ENCODE measurements at regions not wholly inside any gene's neighbourhood (a gene's known extent, or its start where the extent isn't known, plus 50 kb on each side); places are given as distances from the start of the nearest gene placed in this dataset.
"Not testable (repeated sequence)": the region's sequence is repeated elsewhere in the genome, so short reads cannot be mapped to it uniquely, and the experiment has no call there.

GRCh38 chr7:125382401-125382800, 452.8 kb upstream of the POT1 start:
- no peak for DNase-seq (ENCODE audit: low read depth)

GRCh38 chr7:125375942-125376341, 446.3 kb upstream of the POT1 start:
- DNase-seq (ENCODE audit: low read depth): no peak

DNA sequence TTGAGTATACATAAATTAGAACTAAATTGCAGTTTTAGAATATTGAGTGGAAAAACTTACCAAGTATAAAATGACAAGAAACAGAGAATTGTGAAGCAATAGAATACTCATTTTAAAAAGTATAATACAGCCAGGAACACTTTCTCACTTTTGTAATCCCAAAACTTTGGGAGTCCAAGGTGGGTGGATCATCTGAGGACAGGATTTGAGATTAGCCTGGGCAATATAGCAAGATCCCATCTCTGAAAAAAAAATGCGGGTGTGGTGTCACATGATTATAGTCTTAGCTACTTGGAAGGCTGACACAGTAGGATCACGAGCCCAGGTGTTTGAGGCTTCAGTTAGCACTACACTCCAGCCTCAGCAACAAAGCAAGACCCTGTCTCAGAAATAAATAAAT, 440.9 kb upstream of the POT1 start:
- DNase-seq (ENCODE audit: low read depth): no peak

DNA sequence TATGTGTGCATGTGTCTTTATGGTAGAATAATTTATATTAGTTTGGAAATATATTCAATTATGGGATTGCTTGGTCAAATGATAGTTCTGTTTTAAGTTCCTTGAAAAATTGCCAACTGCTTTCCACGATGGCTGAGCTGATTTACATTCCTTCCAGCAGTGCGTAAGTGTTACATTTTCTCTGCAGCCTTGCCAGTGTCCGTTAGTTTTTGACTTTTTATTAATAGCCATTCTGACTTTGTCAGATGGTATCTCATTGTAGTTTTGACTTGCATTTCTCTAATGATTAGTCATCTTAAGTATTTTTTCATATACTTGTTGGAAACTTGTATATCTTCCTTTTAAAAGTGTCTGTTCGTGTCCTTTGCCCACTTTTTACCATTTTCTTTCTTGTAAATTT, 434.2 kb upstream of the POT1 start:
- no peak for DNase-seq (ENCODE audit: low read depth)

DNA sequence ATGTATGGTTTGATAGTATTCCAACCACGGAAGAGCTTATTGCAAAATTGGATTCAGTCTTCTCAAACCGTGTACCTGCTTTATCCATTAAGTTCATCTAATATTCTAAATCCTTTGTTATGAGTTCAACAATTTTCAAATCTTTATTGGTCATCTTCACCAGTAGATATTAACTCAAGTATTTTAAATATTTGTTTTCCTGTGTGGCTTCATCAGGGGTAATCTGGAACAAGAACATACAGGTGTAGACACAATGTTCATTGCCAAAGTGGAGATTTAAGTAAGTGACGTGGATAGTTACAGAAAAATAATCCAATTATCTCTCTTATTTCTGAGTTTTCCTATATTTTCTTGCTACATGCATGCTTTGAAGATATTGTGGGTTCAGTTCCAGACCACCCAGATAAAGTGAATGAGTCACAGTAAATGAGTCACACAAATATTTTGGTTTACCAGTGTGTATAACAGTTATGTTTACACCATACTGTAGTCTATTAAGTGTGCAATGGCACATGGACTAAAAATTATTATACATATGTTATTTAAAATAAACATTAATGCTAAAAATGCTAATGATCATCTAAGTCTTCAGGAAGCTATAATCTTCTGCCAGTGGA, 429.0 kb upstream of the POT1 start:
- DNase-seq (ENCODE audit: low read depth): no peak

- no peak for DNase-seq (ENCODE audit: low read depth)
Observed at GRCh38 chr7:125357676-125358455, 428.2 kb upstream of the POT1 start.

DNA sequence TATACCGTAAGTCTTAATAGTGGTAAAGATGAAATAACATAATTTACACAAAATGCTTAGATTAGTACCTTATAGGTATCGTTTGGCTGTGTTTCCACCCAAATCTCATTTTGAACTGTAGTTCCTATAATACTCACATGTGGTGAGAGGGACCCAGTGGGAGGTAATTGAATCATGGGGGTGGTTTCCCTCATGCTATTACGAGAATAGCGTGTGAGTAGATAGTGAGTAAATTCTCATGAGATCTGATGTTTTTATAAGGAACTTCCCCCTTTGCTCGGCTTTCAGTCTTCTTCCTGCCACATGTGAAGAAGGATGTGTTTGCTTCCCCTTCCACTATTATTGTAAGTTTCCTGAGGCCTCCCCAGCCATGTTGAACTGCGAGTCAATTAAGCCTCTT, 426.3 kb upstream of the POT1 start:
- DNase-seq (ENCODE audit: low read depth): no peak

DNA sequence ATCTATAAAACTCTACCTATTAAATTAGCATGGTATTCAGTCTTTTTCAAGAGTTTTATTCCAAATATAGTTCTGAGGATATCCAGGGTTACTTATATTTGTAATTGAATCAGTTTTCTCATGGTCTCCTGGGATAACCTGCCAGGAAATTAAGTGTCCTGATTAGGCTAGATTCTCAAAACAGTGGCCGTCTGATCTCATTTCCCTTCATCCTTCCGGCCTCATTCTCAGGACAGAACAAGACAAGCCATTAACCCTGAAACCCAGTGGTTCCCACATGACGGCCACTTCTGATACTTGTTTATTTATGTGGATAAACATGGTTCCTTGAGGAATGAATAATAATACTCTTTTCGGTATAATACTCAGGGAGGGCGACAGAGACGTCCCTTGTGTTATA, 417.6 kb upstream of the POT1 start:
- no peak for DNase-seq (ENCODE audit: low read depth)

- DNase-seq (ENCODE audit: low read depth): no peak
Observed at GRCh38 chr7:125338110-125338509, 408.5 kb upstream of the POT1 start.

GRCh38 chr7:125336326-125336725, 406.7 kb upstream of the POT1 start:
- no peak for DNase-seq (ENCODE audit: low read depth)

DNA sequence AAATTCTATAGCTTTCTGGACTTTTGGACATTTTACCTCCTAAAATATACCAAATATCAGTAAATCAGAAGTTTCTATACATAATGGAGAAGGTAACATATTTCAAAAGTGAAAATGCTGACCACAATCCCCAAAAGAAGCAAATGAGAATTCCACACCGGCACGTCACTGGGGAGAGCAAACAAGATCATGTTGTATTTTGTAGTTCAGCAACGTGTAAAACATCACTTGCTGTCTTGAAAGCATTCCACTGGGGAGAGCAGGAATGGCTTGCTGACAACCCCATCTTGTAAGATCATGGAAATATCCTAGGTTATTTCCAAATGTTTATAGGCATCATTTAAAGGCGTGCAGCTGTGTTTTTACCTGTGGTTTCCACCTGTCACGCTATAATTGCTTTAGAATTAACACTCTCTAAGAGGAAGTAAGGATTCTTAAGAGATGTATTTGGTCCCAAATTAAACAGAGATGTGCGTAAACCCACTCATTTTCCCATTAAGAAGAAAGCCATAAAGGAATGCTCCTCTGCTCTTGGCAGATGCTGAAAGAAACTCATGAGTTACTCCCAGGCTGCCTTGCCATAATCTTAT, 397.1 kb upstream of the POT1 start:
- no peak for DNase-seq (ENCODE audit: low read depth)

DNA sequence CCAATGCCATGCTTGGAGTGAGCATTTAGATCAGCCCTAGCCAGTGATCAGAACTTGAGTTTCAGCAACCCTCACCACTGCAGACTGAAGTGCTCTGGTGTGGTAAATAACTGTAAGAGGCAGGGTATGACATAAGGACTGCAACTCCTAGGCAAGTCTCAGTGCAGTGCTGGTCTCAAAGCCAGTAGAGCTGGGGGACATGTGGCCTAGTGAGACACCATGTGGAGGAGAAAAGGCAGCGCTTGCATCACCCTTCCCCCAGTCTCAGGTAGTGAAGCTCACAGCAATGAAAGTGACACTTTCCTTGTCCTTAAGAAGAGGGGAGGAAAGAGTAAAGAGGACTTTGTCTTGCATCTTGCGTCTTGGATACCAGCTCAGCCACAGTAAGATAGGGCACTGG, 386.8 kb upstream of the POT1 start:
- DNase-seq (ENCODE audit: low read depth): no peak

DNA sequence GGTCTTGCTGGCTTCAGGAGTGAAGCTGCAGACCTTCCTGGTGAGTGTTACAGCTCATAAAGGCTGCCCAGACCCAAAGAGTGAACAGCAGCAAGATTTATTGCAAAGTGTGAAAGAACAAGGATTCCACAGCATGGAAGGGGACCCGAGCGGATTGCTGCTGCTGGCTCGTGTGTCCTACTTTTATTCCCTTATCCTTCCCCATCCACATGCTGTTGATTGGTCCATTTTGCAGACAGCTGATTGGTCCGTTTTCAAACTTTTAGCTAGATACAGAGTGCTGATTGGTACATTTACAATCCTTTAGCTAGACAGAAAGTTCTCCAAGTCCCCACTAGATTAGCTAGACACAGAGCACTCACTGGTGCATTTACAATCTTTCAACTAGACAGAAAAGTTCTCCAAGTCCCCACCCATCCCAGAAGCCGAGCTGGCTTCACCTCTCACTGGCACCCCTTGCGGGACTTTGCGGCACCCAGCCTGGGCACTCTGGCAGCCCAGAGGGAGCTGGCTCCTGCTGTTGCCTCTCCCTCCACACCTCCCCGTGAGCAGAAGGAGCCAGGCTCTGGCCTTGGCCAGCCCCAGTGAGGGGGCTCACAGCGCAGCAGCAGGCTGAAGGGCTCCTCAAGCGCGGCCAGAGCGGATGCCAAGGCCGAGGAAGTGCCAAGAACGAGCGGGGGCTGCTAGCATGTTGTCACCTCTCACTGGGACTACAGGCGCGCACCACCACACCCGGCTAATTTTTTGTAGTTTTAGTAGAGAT, 369.6 kb upstream of the POT1 start:
- DNase-seq (ENCODE audit: low read depth): no peak

DNA sequence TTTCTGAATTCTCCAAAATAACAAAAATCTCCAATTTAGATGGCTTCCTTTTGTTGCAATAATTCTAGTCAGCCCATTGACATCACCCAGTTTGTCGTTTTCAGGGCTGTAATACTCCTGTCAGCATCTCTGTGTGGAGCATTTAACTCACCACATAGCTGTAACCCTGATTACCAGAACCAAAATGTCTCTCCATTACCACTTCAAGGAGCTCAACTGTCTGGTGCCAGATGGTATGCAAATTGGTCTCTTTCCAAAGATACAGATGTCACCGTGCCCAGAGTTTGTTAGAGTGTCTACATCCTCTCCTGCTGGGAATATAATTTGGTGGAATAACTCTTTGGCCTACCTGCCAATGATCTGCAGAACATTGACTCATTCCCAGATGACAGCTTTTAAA, 350.3 kb upstream of the POT1 start:
- DNase-seq (ENCODE audit: low read depth): no peak

DNA sequence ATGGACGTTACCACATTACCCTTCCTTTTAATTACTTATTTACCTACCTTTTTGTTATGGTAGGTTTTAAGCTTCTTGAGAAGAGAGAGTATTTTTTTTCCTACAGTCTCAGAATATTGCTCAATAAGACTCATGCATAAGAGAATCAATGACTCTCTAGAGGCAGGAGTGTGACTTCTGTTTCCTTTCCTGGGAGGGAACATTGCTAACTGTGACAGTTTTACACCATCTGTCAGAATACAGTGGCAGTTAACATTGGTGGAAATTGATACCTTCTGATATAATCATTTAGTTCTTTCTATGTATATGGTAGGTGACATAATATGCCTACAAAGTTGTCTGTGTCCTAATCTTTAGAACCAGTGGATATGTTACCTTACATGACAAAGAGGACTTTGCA, 348.7 kb upstream of the POT1 start:
- no peak for DNase-seq (ENCODE audit: low read depth)

- DNase-seq (ENCODE audit: low read depth): not testable (repeated sequence)
Observed at GRCh38 chr7:125274742-125275141, 345.1 kb upstream of the POT1 start.

DNA sequence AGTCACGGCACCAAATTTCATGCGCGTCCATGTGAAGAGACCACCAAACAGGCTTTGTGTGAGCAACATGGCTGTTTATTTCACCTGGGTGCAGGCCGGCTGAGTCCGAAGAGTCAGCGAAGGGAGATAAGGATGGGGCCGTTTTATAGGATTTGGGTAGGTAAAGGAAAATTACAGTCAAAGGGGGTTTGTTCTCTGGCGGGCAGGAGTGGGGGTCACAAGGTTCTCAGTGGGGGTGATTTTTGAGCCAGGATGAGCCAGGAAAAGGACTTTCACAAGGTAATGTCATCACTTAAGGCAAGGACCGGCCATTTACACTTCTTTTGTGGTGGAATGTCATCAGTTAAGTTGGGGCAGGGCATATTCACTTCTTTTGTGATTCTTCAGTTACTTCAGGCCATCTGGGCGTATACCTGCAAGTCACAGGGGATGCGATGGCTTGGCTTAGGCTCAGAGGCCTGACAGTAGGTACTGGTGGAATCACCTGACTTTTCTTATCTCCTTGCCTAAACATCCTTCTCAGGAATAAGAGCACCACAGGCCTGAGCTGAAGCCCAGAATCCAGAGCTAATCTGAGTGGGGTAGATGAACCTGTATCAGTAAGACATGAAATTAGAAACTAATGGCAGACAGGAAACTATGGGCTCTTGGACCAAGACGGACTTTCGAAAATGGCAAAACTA, 334.7 kb upstream of the POT1 start:
- DNase-seq (ENCODE audit: low read depth): not testable (repeated sequence)

DNA sequence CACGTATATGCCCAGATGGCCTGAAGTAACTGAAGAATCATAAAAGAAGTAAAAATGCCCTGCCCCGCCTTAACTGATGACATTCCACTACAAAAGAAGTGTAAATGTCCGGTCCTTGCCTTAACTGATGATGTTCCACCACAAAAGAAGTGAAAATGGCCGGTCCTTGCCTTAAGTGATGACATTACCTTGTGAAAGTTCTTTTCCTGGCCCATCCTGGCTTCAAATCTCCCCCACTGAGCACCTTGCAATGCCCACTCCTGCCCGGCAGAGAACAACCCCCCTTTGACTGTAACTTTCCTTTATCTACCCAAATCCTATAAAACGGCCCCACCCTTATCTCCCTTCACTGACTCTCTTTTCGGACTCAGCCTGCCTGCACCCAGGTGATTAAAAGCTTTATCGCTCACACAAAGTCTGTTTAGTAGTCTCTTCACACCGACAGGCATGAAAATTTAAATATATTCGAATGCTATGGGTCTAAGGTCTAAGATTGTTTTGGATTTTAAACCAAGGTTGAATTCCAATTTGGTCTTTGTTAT, 329.3 kb upstream of the POT1 start:
- not testable (repeated sequence) for DNase-seq (ENCODE audit: low read depth)

GRCh38 chr7:125257617-125258016, 328.0 kb upstream of the POT1 start:
- no peak for DNase-seq (ENCODE audit: low read depth)

DNA sequence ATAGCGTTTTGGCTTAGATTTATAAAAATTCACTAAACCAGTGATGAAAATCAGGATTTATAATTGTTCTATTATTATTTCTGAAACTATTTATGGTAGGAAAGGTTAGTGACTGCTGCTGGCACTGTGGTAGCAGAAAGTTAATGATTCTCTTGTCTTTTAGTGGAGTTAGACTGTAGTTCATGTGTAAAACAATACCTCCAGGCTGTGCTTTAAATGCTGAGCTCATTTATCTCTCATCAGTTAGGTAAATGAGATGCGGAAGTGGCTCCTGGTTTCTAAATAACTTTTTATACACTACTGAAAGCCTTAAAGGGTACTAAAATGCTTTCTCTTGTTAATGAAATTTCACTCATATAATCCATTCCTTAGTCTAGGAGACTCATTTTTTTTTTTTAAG, 326.8 kb upstream of the POT1 start:
- DNase-seq (ENCODE audit: low read depth): no peak

DNA sequence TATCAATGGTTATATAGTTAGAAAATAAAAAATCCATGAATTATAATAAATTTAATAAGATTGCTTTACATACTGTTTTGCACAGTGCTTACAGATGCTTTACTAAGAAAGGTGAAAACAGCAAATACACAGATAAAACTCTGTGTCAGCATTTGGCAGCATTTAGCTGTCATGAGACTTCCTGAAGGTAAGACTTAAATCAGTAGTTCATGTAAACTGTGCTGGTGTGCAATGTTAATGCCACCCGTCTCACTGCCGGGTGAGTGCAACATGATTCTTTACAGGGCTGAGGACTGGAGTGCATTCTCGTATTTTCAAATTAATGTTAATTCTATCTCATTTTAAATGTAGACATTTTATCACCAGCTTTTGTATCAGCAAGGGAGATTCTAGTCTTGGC, 326.2 kb upstream of the POT1 start:
- DNase-seq (ENCODE audit: low read depth): no peak

DNA sequence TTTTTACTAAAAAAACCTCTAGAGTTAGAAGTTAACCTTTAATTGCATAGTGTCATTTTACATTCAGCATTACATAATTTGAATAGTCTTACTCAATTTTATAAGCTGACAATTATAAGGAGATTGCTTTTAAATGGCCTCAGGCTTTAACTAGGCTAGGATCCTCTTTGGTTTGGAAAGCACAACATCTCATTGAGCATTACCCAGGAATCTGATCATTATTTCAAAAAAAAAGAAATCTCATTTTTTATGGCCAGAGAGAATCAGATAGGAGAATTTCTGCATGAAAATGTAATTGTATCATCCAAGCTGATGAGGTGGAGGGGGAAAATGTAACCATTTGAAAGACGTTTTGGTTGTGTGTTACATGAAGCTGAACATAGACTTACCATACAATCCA, 324.9 kb upstream of the POT1 start:
- DNase-seq (ENCODE audit: low read depth): no peak
